ENCODE measurements at regions not wholly inside any gene's neighbourhood (a gene's known extent, or its start where the extent isn't known, plus 50 kb on each side); places are given as distances from the start of the nearest gene placed in this dataset.

DNA sequence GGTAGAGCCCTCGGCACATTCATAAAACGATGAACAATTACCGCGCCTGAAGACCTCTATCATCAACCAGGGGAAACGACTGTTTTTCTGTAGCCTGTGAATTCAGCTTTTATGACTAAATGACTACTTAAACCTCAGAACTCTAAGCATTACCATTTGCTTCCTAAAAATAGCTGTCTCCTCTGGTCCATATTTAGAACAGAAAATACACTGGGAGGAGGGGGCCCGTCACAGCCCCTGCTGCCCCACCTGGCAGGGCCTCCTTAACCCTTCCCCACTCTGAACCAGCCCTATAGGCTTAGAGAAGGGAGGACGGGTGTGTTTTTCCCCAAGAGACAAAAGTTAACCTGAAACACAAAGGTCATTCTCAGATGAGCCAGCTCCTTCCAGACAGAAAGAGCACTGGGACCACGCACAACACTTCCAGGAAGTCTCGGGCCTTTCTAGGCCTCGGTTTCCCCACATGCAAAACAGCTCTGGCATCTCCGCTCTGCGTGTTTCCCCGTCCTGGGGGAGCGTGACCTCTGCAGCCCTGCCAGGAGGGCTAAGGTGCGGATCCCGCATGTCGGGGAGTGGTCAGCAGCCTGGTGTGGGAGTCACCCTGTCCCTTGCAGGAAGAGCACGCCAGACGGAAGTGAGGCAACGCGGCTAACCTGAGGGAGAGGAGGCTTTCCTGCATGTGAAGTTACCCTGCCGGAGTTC, 193.9 kb downstream of the DLL1 start:
- DNase-seq (ENCODE audit: low read depth) (no peak), FAIRE-seq (no peak)
- Histone ChIP-seq H3K4me3 (ENCODE audit: low read depth, low read length) (no peak overlapping the region), H3K36me3 (ENCODE audit: control insufficient read depth, insufficient read depth, low read length) (no peaks in the 10 kb centered on the region), H3K27me3 (ENCODE audit: control insufficient read depth, insufficient read depth, low read length) (peaks cover 4% of the 10 kb centered on the region)
- TF ChIP-seq, protein P1, sequence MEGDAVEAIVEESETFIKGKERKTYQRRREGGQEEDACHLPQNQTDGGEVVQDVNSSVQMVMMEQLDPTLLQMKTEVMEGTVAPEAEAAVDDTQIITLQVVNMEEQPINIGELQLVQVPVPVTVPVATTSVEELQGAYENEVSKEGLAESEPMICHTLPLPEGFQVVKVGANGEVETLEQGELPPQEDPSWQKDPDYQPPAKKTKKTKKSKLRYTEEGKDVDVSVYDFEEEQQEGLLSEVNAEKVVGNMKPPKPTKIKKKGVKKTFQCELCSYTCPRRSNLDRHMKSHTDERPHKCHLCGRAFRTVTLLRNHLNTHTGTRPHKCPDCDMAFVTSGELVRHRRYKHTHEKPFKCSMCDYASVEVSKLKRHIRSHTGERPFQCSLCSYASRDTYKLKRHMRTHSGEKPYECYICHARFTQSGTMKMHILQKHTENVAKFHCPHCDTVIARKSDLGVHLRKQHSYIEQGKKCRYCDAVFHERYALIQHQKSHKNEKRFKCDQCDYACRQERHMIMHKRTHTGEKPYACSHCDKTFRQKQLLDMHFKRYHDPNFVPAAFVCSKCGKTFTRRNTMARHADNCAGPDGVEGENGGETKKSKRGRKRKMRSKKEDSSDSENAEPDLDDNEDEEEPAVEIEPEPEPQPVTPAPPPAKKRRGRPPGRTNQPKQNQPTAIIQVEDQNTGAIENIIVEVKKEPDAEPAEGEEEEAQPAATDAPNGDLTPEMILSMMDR (IDR thresholded peaks at IDR 0.05; ENCODE audit: insufficient read depth, low read length, severe bottlenecking), result no peak

DNA sequence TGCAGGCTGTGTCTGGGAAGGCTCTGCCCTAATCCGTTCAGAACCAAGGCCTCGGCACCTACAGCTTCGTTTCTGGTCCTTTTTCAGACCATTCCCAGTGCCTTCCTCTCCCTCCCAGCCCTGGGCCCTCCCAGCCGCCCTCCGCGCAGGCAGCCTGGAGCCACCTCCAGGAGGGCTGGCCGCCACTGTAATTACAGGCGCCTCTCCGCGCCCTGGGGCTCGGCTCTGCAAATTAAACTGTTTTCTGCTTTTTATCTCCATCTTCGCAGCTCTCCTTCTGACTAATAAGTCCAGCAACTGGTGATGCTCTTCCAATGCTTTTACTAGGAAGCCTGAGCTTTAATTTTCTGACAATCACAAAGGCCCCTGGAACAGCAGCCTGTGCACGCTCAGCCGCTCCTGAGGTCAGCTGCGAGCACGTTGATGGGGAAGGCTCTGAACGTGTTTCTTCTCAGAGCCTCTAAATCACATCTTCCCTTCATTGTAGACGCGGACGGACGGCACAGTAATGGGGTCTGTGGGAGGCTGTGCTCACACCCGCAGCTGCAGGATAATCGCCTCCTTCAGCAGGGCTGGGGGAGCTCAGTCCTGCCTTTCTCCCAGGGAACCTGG, 194.6 kb downstream of the DLL1 start:
- Histone ChIP-seq H3K36me3 (ENCODE audit: control insufficient read depth, insufficient read depth, low read length) (no peaks in the 10 kb centered on the region), H3K4me3 (ENCODE audit: low read depth, low read length) (no peak overlapping the region), H3K27me3 (ENCODE audit: control insufficient read depth, insufficient read depth, low read length) (peaks cover 4% of the 10 kb centered on the region)
- no peak for FAIRE-seq
- no peak for DNase-seq (ENCODE audit: low read depth)
- TF ChIP-seq, protein P1 (IDR thresholded peaks at IDR 0.05; ENCODE audit: insufficient read depth, low read length, severe bottlenecking), result no peak

DNA sequence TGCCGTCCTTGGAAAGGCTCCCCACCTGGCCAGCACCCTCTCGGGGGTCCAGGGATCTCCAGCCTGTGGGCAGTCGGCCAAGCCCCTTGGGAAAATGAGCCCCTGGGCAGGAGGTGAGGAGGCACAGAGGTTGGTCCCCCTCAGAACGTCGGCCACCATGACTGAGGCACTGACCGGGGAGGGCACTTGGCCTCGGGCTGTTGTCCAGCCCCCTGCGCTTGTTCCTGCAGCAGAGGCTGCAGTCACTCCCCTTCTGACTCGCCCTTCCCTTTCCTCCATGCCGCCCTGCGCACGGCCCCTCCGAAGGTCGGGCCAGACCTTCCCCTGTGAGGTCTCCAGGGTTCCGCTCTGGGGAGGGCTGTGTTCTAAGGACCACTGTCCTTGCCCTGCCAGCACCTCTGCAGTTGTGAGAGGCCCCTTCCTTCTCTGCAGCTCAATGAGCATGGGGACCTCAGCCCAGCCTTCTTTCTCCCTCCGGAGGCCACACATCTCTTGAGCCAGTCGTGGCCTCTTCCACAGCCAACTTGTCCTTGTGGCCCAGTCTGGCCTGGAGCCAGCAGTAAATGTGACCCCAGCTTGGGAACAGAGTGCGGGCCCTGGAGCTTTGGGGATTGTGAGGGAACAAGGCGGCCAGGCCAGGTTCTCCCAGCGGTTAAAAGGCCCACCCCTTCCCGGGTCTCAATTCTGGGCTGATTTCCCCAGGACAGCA, 195.5 kb downstream of the DLL1 start:
- Histone ChIP-seq H3K36me3 (ENCODE audit: control insufficient read depth, insufficient read depth, low read length) (no peaks in the 10 kb centered on the region), H3K4me3 (ENCODE audit: low read depth, low read length) (no peak overlapping the region), H3K27me3 (ENCODE audit: control insufficient read depth, insufficient read depth, low read length) (peaks cover 4% of the 10 kb centered on the region)
- FAIRE-seq (no peak), DNase-seq (ENCODE audit: low read depth) (no peak)
- TF ChIP-seq, protein P1 (IDR thresholded peaks at IDR 0.05; ENCODE audit: insufficient read depth, low read length, severe bottlenecking), result no peak

DNA sequence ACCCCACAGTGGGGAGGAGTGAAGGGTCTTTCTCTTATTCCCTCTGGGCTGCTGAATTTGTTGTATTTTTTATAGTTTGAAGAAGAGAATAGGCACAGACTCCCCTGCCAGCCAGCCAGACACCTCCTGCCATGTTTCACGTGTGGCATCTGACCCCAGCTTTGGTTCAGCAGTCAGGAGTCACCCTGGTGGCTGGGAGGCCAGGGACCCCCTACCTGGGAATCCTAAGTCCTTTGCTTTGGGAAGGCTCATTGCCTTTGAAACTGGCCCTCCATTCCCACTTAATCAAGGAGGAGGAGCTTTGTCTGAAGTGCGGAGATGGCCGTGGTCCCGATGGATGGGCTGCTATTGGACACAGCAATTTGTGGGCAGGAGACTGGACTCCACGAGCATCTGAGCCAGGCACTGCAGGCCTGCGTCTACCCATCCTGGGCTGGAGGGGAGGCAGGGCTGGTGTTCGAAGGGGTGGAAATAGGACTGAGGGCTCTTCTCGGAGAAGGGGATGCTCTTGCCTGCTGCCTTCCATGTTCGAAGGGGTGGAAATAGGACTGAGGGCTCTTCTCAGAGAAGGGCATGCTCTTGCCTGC, 196.1 kb downstream of the DLL1 start:
- no peaks in the 10 kb centered on the region for H3K36me3 ChIP-seq (ENCODE audit: control insufficient read depth, insufficient read depth, low read length)
- H3K4me3 ChIP-seq (ENCODE audit: low read depth, low read length), result no peak overlapping the region
- peaks cover 4% of the 10 kb centered on the region for H3K27me3 ChIP-seq (ENCODE audit: control insufficient read depth, insufficient read depth, low read length)
- TF ChIP-seq, protein P1 (IDR thresholded peaks at IDR 0.05; ENCODE audit: insufficient read depth, low read length, severe bottlenecking), result no peak
- FAIRE-seq, result no peak
- DNase-seq (ENCODE audit: low read depth), result no peak

DNA sequence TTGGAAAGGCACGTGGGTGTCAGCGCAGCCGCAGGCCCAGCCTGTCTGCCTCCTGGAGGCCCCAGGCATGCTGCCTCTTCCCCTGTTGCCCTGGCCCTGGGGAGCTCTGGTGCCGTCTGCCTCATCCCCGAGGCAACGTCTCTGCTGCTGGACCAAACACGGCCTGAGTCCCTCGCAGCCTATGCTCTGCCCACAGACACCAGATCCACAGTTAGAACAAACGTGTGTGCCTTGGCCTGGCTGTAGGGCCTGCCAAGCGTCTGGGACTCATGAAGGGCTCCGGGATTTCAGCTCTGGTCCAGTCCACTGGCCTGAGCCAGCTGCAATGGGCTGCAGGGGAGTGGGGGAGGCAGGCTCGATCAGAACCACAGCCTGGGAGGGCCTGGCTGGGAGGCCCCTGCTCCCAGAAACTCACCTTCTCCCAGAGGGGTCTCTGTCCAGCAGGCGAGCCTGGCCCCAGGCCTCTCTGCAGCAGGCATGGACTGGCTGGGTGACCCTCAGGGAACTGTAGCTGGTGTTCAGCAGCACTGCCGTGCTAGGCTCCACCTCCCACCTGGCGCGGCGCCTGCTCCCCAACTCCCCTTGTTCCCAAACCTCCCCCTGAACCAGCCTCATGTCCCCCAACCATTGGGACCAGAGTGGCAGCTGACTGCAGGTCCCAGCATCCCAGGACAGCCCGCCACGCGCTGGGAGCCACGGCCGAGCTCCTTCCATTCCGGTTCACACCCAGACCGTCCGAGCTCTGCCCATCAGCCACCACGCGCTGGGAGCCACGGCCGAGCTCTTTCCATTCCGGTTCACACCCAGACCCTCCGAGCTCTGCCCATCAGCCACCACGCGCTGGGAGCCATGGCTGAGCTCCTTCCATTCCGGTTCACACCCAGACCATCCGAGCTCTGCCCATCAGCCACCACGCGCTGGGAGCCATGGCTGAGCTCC, 197.0 kb downstream of the DLL1 start:
- no peak for FAIRE-seq
- Histone ChIP-seq H3K27me3 (ENCODE audit: control insufficient read depth, insufficient read depth, low read length) (peaks cover 4% of the 10 kb centered on the region), H3K4me3 (ENCODE audit: low read depth, low read length) (no peak overlapping the region), H3K36me3 (ENCODE audit: control insufficient read depth, insufficient read depth, low read length) (no peaks in the 10 kb centered on the region)
- TF ChIP-seq, protein P1 (IDR thresholded peaks at IDR 0.05; ENCODE audit: insufficient read depth, low read length, severe bottlenecking), result no peak
- no peak for DNase-seq (ENCODE audit: low read depth)
